ENCODE measurements at regions not wholly inside any gene's neighbourhood (a gene's known extent, or its start where the extent isn't known, plus 50 kb on each side); places are given as distances from the start of the nearest gene placed in this dataset.

- TF ChIP-seq CTCF (IDR thresholded peaks at IDR 0.05) (no peak), POLR2A (IDR thresholded peaks at IDR 0.05) (no peak)
Observed at GRCh38 chrY:19577250-19577649, 167.3 kb downstream of the KDM5D start.
